HG02938 (cell line): ENCODE measurements at regions not wholly inside any gene's neighbourhood (a gene's known extent, or its start where the extent isn't known, plus 50 kb on each side); places are given as distances from the start of the nearest gene placed in this dataset.
"Not testable (repeated sequence)": the region's sequence is repeated elsewhere in the genome, so short reads cannot be mapped to it uniquely, and the experiment has no call there.

ENCODE experiments used
- ATAC-seq: cut with Tn5 transposase; IDR thresholded peaks from one replicate; pipeline ENCODE4 v1.9.1; 2021; ENCODE audit warnings: mild to moderate bottlenecking, moderate library complexity; ENCODE audit not compliant: unreplicated experiment

DNA sequence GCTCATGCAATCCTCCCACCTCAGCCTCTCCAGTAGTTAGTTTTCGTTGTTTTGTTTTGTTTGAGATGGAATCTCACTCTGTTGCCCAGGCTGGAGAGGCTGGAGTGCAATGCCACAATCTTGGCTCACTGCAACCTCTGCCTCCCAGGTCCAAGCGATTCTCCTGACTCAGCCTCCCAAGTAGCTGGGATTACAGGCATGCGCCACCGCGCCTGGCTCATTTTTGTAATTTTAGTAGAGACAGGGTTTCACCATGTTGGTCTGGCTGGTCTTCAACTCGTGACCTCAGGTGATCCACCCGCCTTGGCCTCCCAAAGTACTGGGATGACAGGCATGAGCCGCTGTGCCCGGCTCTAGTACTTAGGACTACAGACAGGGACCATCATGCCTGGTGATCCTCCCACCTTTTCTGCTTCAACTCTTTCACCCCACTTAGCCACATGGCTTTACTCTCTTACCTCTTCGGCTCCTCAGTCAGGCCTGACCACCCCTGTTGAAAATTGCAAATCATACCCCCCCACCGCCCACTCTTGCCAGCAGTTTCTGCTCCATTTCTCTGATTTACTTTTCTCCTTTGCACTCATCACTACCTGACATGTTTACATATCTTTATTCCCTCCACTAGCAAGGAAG is 157.1 kb upstream of the GRK3 start:
- ATAC-seq, result no peak

DNA sequence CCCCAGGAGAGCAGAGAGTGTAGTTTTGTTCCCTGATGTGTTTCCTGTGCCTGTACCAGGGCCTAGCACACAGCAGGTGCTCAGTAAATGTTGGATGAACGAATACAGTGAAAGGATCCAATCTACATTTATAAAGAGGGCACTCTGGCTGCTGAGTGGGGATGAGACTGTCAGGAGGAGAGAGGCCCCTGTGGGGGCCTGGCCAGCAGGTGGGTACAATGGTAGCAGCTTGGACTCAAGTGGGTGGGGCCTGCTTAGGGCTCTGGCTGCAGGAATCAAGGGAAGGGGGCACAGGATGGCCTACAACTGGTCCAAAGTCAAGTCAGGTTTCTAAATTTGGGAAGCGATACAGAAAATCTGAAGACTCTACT is 156.6 kb upstream of the GRK3 start:
- no peak for ATAC-seq

DNA sequence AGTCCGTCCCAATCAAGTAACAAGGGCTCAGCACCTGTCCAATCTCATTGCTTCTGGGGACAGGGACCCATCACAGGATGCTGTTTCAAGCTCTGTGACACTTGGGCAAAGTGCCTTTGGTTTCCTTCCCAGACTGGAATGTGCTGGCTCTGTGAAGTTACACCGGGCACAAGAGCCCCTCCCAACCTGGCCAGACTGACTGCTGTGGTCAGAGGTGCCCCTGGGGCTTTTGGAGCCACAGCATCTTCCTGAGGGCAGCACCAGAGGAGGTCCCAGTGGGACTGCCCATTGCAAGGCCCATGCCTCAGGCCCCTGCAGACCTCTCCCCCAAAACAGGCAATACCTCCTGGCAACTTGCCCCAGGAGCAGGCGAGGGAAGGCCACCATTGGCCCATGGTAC is 155.2 kb upstream of the GRK3 start:
- ATAC-seq, result no peak

DNA sequence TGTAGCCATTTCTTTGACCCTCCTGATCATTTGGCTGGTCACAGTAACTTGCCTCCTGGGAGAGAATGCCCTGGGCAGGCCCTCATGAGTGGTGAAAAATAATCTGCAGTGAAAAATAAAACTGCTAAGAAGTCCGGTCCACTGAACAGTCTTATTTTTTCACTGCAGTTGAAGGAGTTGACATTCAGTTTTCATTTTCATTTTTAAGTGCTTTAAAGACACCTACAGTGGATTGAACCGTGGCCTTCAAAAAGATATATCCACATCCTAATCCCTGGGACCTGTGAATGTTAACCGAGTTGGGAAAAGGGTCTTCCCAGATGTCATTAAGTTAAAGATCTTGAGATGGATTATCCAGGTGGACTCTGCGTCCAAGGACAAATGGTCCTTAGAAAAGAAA is 153.6 kb upstream of the GRK3 start:
- no peak for ATAC-seq

DNA sequence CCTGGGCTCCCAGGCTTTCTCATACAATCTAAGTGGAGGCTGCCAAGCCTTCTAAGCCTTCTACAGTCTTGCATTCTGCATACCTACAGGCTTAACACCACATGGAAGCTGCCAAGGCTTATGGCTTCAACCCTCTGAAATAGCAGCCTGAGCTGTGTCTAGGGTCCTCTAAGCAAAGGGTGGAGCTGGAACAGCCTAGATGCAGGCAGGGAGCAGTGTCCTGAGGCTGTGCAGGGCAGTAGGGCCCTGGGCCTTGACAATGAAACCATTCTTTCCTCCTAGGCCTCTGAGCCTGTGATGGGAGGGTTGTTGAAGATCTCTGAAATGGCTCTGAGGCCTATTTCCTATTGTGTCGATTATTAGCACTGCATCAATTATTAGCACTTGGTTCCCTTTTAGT is 150.9 kb upstream of the GRK3 start:
- ATAC-seq, result no peak

DNA sequence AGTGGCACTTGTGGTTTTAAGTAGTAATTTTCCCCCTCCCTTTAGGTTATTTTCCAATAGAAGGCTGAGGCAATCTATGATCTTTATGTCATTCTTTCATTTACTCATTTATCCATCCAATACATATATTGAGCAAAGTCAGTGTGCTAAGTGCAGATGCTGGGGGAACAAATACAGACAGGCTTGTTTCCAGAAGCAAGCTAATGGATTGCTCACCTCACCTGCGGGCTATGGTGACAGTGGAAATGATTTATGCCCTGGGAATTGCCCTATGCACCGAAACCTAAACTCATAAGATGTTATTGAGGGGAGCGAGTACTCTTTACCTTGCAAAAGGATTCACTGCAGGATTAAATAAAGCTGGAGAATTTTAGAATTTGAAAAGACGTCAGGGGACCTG is 148.7 kb upstream of the GRK3 start:
- not testable (repeated sequence) for ATAC-seq

DNA sequence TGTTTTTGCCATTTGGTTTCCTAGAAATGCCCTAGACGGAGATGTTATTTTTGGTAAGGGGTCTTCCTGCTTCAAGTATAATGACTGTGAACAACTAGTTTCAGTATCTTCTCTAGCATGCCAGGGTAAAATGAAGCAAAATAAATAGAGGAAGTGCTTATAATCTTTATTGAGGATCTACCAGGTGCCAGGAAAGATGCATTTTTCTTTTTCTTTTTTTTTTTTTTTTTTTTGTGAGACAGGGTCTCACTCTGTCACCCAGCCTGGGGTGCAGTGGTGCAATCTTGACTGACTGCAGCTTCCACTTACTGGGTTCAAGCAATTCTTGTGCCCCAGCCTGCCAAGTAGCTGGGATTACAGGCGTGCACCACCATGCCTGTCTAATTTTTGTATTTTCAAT is 146.6 kb upstream of the GRK3 start:
- ATAC-seq, result not testable (repeated sequence)

DNA sequence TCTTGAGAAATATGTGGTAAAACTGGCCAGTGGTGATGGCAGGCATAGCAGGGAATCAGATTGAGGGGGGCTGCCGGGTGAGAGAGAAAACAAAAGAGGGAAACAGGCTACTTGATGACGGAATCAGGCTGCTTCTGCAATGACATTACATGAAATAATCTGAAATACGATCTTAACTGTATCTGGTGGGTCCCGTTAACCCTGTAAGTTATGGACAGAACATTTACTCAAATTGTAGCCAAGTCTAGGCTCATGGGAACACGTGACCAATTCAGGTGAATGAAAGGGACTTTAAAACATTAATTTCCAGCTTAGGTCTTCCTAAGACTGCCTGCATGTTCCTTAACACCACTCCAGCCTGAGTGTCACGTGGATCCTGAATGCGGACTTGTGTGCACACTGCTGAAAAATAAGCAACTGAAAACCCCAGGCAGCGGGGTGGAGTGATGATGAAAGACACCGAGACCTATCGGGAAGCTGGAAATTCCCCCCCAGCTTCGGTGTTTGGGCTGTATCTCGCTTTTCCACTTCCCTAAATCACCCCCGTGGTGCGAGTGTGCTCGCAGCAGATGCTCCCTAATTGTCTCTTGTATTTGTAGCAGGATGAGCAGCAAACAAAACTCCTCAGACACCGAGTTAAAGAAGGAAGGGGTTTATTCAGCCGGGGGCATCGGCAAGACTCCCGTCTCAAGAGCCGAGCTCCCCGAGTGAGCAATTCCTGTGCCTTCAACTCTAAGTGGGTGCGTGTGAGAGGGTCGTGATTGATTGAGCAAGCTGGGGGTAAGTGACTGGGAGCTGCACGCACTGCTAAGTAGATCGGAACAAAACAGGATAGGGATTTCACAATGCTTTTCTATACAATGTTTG is 145.0 kb upstream of the GRK3 start:
- no peak for ATAC-seq

DNA sequence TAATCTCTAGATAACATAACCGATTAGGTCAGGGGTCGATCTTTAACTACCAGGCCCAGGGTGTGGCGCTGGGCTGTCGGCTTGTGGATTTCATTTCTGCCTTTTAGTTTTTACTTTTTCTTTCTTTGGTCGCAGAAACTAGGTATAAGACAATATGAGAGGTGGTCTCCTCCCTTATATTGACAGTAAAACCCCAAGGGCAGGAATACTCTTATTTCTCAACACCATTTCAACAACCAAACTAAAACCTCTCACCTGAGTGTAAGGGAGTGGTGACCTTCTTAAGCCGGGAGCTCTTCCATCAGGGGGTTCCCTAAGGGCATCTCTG is 144.4 kb upstream of the GRK3 start:
- not testable (repeated sequence) for ATAC-seq

DNA sequence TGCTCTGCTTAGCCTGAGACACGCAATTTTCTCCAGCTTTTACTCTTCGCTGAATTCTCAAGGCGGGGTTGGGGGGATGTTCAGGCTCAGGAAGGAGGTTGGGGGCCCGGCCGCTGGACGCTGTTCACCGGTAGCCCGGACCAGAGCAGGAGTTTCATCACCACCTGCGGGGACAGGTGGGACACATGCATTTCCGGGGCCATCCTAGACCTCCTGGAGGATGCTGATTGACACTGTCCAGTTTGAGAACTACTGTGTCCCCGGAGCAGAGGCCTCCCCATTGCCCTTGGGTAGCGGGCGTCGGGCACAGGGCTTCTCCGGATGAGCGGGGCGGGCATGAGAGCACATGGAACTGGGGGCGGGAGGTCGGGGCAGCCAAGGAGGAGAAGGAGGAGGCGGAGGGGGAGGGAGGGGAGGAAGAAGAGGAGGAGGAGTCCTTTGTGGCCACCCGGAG is 144.0 kb upstream of the GRK3 start:
- no peak for ATAC-seq

DNA sequence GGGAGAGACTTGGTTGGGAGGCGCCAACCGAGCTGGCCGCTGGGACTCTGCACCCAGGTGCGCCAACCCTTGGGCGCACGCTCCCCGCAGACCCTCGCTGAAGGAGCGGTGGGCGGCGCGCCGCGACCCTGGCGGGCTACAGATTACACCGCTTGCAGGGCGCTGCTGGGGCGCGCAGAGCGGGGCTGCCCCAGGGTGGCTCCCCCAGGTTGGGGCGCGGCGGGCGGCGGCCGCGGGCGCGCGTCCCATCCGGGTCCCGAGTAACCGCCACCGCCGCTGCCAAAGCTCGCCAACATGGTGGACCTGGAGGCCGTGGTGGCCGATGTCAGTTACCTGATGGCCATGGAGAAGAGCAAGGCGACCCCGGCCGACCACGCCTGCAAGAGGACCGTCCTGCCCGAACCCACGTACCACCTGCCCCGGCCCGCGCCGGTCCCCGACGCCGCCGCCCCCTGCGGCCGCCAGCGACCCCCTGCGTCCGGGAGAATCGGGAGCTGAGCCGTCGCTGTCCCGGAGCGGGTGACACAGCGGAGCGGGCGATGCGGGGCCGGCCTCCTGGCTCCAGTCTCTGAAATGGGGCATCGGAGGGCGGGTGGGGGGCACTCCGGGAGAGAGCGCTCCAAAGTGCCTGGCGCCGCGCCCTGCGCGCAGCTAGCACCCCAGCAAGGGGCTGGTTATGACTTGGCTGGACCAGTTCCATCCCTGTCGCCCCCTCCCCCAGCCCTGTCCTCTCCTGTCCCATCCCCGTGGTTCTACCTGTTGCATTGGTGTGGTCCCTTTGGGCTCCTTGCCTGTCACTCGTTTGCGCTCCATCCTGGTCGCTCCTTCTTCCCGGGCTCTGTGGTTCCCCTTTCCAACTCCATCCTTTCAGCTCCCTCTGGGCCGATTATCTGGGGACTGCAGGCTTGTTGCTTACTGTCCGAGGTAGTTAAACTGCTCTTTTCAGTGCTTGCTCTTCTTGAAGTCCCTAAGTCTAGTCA is 143.3 kb upstream of the GRK3 start:
- no peak for ATAC-seq

DNA sequence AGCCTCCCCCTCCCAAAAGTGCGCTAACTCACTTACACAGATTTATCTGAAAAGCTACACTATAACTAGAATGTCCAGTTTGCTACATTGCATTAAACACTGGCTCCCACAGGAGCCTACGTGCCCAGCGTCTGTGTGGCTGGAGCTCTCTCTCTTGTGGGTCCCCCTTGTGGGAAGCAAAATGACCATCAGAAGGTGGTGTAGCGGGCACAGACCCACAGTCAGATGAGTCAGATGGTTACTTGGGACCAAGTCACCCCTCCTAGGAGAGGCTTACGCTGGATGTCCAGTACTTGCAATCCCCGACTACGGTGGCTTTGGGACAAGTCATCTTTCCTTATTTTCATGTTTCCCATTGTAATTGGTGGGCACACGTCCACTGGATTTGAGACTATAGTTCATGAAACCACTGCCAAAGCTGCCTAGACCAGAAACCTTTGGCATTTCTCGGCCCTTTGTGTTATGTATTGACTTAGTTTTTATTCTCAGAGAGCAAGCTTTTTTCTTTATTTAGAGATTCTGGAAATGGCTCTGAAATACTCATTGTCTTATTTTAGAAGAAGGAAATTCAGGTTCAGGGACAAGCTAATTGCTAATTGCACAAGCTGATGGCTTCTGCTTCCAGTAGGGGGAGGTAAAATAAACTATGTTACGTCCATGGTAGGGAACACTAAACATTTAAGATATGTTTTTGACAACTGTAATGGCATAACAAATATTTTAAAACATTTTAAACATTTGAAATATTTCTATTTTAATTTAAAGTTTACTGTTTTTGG is 137.8 kb upstream of the GRK3 start:
- not testable (repeated sequence) for ATAC-seq

DNA sequence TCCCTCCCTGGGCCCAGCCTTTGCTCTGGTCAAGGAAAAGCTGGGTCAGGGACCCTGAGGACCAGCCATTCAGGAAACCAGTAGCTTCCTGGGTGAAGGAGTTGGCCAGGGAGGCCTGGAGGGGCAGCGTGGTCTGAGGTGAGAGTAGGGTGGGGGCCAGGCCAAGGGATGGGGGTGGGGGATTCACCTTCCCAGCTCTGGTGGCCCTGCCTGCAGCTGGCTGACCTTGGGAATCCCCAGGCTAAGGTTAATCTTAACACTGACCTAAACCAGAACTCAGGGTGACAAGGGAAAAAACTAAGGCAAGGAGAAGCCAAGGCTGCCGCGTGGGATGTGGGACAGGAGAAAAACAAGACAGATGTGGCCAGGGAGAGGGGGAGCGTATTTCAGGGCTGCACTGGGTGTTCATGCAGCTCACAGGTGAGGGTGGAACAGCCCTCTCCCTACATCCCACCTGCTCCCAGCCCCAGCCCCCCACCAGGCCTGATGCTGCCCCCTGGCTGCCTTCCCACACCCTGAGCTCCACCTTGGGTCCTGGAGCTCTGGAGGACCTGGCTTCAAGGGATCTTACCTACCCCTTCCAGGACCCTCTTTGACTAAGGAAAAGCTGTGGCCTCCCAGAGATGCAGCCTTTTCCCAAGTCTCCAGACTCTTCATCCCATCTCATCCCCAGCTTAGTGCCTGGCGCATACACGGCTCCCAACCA is 132.7 kb upstream of the GRK3 start:
- ATAC-seq, result not testable (repeated sequence)

DNA sequence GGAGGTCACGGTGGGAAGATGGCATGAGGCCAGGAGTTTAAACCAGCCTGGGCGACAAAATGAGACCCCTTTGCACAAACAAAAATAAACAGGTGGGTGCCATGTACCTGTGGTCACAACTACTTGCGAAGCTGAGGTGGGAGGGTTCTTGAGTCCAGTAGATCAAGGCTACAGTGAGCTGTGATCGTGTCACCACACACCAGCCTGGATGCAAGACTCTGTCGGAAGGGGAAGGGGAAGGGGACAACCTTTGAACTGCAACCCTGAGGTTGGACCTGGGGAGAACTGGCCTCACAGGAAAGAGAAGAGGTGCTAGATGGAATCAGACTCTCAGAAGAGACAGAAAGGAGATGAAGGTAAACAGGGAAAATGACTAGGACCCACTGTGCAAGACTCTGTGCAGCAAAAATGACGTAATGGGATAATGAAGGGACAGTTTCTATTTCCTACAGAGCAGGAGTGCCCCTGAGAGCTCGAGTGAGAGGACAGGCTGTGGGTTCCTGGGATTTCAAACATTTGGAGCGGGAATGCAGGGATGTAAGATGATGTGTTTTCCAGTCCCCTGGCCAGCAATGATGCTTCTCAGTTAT is 131.0 kb upstream of the GRK3 start:
- not testable (repeated sequence) for ATAC-seq

DNA sequence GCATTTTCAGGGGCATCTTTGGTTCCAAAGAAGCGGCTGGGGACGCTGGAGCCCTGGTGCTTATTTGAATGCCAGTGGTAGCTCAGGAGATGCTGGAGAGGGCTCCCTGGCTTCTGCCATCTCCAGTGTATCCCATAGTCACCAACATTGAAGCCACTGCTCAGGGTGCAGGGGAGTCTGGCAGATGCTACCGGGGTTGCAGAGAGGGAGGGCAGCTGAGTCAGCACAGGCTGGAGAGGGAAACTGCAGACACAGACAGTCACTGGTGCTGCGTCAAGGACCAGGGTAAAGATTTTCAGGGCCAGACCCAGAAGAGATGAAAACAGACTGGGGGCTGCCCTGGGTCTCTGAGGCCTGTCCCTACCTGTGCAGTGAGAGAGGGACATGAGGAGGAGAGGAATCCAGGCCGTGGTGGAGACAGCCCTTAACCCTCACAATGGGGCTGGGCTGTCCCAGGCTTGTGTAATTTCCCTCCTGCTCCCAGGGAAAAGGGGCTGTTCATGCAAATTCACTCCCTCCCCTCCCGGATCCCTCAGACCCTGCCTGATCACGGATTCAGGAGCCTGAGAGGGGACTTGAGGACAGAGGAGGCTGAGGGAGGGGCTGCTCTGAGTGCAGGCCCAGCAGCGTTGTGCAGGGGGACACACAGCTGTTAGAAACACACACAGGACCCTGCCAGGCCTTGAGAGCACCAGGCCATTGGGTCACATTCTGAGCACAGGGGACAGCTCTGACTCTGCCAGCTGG is 126.9 kb upstream of the GRK3 start:
- ATAC-seq, result no peak

DNA sequence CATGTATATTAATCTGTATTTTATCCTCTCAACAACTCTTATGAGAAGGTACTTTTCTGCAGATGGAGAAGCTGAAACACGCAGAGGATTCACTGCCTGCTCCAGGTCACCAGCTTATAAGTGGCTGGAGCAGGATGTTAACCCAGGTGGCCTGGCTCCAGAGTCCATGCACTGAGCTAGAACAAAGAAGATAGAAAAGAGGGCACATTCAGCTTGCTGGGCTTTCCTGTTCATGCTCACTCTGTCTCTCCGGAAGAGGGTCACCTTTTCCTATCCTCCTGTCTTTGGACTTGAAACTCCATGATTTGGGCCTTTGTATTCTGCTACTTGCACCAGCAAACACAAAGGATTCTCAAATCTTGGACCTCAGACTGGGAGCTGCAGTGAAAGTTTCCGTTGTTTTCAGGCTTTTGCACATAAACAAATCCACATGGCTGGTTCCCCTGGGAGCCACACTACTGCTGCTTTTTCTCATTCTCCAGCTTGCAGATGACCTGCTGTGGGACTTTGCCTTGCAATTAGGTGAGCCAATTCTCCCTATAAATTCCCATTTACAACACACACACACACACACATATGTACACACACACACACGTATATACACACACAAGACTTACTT is 117.3 kb upstream of the GRK3 start:
- ATAC-seq, result no peak

DNA sequence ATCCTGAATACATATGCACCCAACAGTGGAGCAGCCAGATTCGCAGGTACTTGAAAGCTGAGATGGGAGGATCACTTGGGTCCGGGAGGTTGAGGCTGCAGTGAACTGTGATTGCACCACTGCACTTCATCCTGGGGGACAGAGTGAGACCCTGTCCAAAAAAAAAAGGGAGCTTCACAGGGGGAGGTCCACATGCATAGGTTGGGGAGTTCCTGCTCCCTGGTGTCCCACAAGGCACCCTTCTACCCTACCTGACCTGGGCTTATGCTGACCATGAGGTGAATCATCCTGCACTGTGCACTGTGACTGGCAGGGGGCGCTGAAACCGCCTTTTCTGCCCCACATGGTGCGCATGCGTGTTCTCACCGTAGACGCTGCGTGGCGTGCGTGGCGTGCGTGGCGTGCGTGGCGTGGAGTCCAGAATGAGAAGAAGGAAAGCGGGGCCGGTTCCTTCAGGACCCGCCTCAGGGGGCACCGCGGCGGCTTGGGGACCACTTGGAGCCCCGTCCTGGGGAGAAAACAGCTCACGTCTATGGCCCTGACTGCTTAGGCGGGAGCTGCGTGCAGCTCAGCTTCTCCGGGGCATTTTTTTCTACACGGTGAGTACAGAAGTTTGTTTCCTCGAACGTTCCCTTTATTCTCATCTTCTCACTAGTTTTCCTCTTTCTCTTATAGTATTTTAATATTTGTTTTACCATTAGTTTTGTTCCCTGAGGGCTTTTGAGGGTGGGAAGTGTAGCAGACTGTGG is 116.6 kb upstream of the GRK3 start:
- ATAC-seq, result peak; percentile 53
